Heart left ventricle (tissue), 16 donors: ENCODE measurements at regions not wholly inside any gene's neighbourhood (a gene's known extent, or its start where the extent isn't known, plus 50 kb on each side); places are given as distances from the start of the nearest gene placed in this dataset.
A peak's percentile ranks its signal among the peaks of the same experiment; 100 is the strongest.

Experiments used
- ATAC-seq, 4 donors: fragments of 200-7000 bp; cut with Tn5 transposase; one replicate each; pipeline ENCODE4 v1.9.1; 2020 to 2022; ENCODE audit warnings: moderate library complexity in 4 of 4, mild to moderate bottlenecking in 3 of 4, moderate number of reproducible peaks in 1 of 4
- DNase-seq, 5 donors: peaks; one replicate each; pipeline ENCODE4 v3.0.0-alpha.2; 2020
- H3K27ac ChIP-seq, 12 donors: fragments of 200-600 bp; sonication (generic) in 4 of 12; one replicate each; pipeline versions ENCODE4 v1.5.0 to v1.8.0; 2016 to 2022; ENCODE audit warnings: mild to moderate bottlenecking in 2 of 12
- H3K27me3 ChIP-seq, 9 donors: fragments of 200-600 bp; sonication (generic) in 2 of 9; one replicate each; pipeline versions ENCODE4 v1.5.1 to v1.8.0; 2016 to 2022; ENCODE audit warnings: mild to moderate bottlenecking in 3 of 9
- H3K36me3 ChIP-seq, 9 donors: fragments of 200-600 bp; sonication (generic) in 2 of 9; one replicate each; pipeline versions ENCODE4 v1.5.0 to v1.8.0; 2018 to 2022; ENCODE audit warnings: mild to moderate bottlenecking in 2 of 9
- H3K4me1 ChIP-seq, 12 donors: fragments of 200-600 bp; sonication (generic) in 4 of 12; one replicate each; pipeline versions ENCODE4 v1.5.0 to v1.8.0; 2016 to 2022; ENCODE audit warnings: mild to moderate bottlenecking in 3 of 12
- H3K4me3 ChIP-seq, 12 donors: fragments of 200-600 bp; sonication (generic) in 4 of 12; one replicate each; pipeline versions ENCODE4 v1.5.0 to v1.8.0; 2017 to 2022; ENCODE audit warnings: mild to moderate bottlenecking in 9 of 12, moderate library complexity in 4 of 12
- H3K9me3 ChIP-seq, 12 donors: fragments of 200-600 bp; sonication (generic) in 4 of 12; one replicate each; pipeline versions ENCODE4 v1.5.0 to v1.8.0; 2016 to 2022; ENCODE audit warnings: mild to moderate bottlenecking in 1 of 12
- CTCF ChIP-seq, 12 donors: fragments of 200-600 bp; sonication (generic) in 4 of 12; IDR thresholded peaks; one replicate each; pipeline versions ENCODE4 v1.5.0 to v1.8.0; 2018 to 2022; ENCODE audit warnings: antibody characterized with exemption in 12 of 12, mild to moderate bottlenecking in 5 of 12
- POLR2A ChIP-seq, 2 donors: fragments of 450-650 bp; IDR thresholded peaks; one replicate each; pipeline ENCODE4 v1.6.1; 2017; ENCODE audit warnings: antibody characterized with exemption in 2 of 2, mild to moderate bottlenecking in 2 of 2, moderate library complexity in 2 of 2
- WGBS, 4 donors: extraction: QIAGEN DNeasy Blood & Tissue Kit in 2 of 4; methylation state at CpG; one replicate each; pipeline versions ENCODE4 v1.1.5 to v1.1.7; 2013 to 2018; 5-methylcytosine and 5-hydroxymethylcytosine counted together
- intact Hi-C, 10 donors: fragments of 100-400 bp; cut with DNase I; formaldehyde crosslinking; loops; one replicate each; pipeline versions ENCODE4 v1.11.1 to v1.14.2; 2022
- donor health status: ischemic (EF 13 %, LVEDD 7.1; RV severe dilation, severe dysfunction).
- donor health status: healthy with polysubstance abuse.
- donor health status: DM: no; HTN: yes; CAD: no.
- donor health status: DM: no; HTN: no; CAD: no.
- donor health status: ischemic (EF 25% LVEDD 6.9; RV normal size, moderate dysfunction).
- donor health status: ischemic (EF 25% LVEDD 5.7; RV mildly dilated, moderate dysfunction).
- donor health status: healthy.
- donor health status: DM: yes; HTN: yes; CAD: no.
- donor health status: ischemic (EF 35%, LVEDD 5.7; RV mildly dilated, moderate dysfunction).
- donor health status: nonischemic (EF 11% LVEDD 7.7; RV severe dilation, severe dysfunction).
- donor health status: DM: yes; HTN: yes; CAD: no.
- donor health status: PGD.
- donor health status: ischemic (EF 29% LVEDD 5.4; RV normal size, mild dysfunction).
- donor health status: nonischemic (EF 23%, LVEDD 6.1; RV moderate dilation, normal function).

DNA sequence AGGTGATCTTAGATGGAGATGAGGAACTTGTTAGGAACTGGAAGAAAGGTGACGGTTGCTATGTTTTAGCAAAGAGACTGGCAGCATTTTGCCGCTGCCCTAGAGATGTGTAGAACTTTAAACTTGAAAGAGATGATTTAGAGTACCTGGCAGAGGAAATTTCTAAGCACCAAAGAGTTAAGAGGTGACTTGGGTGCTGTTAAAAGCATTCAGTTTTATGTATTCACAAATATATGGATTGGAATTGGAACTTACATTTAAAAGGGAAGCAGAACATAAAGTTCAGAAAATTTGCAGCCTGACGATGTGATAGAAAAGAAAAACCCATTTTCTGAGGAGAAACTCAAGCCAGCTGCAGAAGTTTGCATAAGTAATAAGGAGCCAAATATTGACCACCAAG is 176.3 kb downstream of the MOXD1 start:
- 63 to 96% (median 81%) methylated on average over 3 of the region's 3 CpGs for WGBS, 4 donors
- no peak for ATAC-seq
- H3K27me3 ChIP-seq: no peaks in the 10 kb centered on the region
- peaks cover 0 to 25% (median 1%) of the 10 kb centered on the region in 12 donors for H3K9me3 ChIP-seq
- intact Hi-C loops: no loop called here
- TF ChIP-seq POLR2A (IDR thresholded peaks at IDR 0.05): no peak
- no peak for TF ChIP-seq CTCF (IDR thresholded peaks at IDR 0.05)
- no peak overlapping the region for H3K27ac ChIP-seq
- no peaks in the 10 kb centered on the region for H3K36me3 ChIP-seq
- peaks cover 0 to 6% (median 0%) of the 10 kb centered on the region in 12 donors for H3K4me1 ChIP-seq
- no peak overlapping the region for H3K4me3 ChIP-seq
- DNase-seq: no peak

DNA sequence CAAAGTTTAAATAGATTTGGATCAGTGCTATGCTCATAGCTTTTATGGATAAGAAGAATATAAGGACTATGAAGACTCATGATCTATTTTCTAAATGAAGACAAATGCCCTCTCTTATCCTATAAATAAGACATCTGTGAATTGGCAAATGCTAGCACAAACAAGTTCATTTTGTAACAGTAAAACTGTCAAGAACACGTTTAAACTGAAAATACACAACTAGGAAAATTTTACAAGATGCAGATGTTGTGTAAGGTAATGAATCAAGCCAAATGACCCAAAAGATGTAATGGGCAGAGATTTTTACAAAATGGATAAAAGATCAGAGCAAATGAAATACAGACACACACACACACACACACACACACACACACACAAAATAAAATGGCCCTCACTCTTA is 180.5 kb downstream of the MOXD1 start:
- H3K4me1 ChIP-seq: peaks cover 0 to 6% (median 0%) of the 10 kb centered on the region in 12 donors
- H3K4me3 ChIP-seq: no peak overlapping the region
- ATAC-seq (no peak), DNase-seq (no peak)
- H3K27ac ChIP-seq: no peak overlapping the region
- intact Hi-C loops: loop anchor here in 1 of 10 donors (2.0 kb wide), 1 partner anchor 298 kb away; no protein-coding TSS in a partner anchor
- WGBS, 4 donors: 62 to 67% (median 64%) methylated on average over 1 of the region's 1 CpG
- H3K36me3 ChIP-seq: no peaks in the 10 kb centered on the region
- TF ChIP-seq CTCF (IDR thresholded peaks at IDR 0.05) (no peak), POLR2A (IDR thresholded peaks at IDR 0.05) (no peak)
- H3K9me3 ChIP-seq: peaks cover 0 to 16% (median 1%) of the 10 kb centered on the region in 12 donors
- H3K27me3 ChIP-seq: peaks cover 0 to 3% (median 0%) of the 10 kb centered on the region in 9 donors

GRCh38 chr6:132219901-132220300 is 181.4 kb downstream of the MOXD1 start:
- no peak for DNase-seq
- peaks cover 0 to 6% (median 0%) of the 10 kb centered on the region in 12 donors for H3K4me1 ChIP-seq
- peaks cover 0 to 8% (median 0%) of the 10 kb centered on the region in 12 donors for H3K9me3 ChIP-seq
- intact Hi-C loops: loop anchor here in 9 of 10 donors (2.0 to 10.0 kb wide), 7 partner anchors 55 to 303 kb away; partner anchors contain the start of gene CCN2 (in 4 of the 9)
- no peaks in the 10 kb centered on the region for H3K36me3 ChIP-seq
- peaks cover 0 to 3% (median 0%) of the 10 kb centered on the region in 9 donors for H3K27me3 ChIP-seq
- ATAC-seq: no peak
- H3K27ac ChIP-seq: no peak overlapping the region
- 91 to 100% (median 95%) methylated on average over 1 of the region's 1 CpG for WGBS, 4 donors
- TF ChIP-seq POLR2A (IDR thresholded peaks at IDR 0.05) (no peak), CTCF (IDR thresholded peaks at IDR 0.05) (no peak)
- no peak overlapping the region for H3K4me3 ChIP-seq

- 40 to 49% (median 46%) methylated on average over 5 of the region's 5 CpGs for WGBS, 4 donors
- Histone ChIP-seq H3K4me1 (peaks cover 0 to 6% (median 0%) of the 10 kb centered on the region in 12 donors), H3K27me3 (peaks cover 0 to 3% (median 0%) of the 10 kb centered on the region in 9 donors), H3K36me3 (no peaks in the 10 kb centered on the region), H3K4me3 (no peak overlapping the region), H3K9me3 (no peaks in the 10 kb centered on the region), H3K27ac (peak overlapping the region in 2 of 12 donors; percentile 7 to 22)
- ATAC-seq (peak in 2 of 4 donors; percentile 39 to 42), DNase-seq (no peak)
- intact Hi-C loops: loop anchor here in 9 of 10 donors (1.0 to 10.0 kb wide), 8 partner anchors 53 to 301 kb away; partner anchors contain the start of gene CCN2 (in 4 of the 9)
- TF ChIP-seq POLR2A (IDR thresholded peaks at IDR 0.05): no peak
- peak; percentile 43 to 79 (median 58) for TF ChIP-seq CTCF (IDR thresholded peaks at IDR 0.05)
These were observed 183.1 kb downstream of the MOXD1 start for GRCh38 chr6:132218059-132218696.
